ENCODE measurements at regions not wholly inside any gene's neighbourhood (a gene's known extent, or its start where the extent isn't known, plus 50 kb on each side); places are given as distances from the start of the nearest gene placed in this dataset.

DNA sequence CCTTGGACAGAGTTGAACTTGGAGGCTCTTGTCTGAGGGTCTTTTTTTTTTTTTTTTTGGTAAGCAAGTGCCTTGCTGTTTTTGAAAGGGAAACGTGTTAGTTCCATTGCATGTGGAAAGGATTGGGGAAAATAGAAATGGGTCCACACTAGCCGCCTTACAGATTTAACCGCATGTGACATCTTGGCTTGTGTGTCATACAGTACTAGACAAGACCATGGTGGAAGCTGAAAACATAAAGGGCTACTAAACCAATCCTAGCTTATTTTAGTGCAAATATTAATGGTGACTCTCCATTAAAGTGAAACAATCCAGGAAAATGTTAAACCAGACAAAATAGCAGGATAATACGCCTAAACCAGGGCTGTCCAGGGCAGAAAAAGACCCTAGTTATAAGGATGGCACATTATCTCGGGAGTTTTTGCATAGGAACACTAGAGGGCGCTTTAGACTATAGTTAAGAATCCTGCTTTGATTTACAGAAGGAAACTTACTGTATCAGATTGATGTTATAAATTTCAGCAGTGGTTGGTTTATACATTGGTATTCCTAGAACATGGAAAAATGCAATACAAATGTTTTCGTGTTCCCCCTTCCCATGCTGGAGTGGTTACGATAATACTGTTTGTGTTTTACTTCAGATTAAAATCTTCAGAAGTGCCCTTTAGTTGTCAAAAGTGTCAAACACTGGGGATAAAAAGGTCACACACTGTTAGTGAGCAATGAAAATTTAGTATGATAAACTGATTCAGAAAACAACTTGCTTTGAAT lies 59.8 kb upstream of the DEK start:
- Mint-ChIP-seq H3K4me1 (ENCODE audit: low read depth) (peaks cover 17% of the 10 kb centered on the region), H3K9me3 (ENCODE audit: low read depth) (no peaks in the 10 kb centered on the region), H3K4me3 (ENCODE audit: unreplicated experiment) (no peak overlapping the region), H3K36me3 (ENCODE audit: low read depth) (no peaks in the 10 kb centered on the region), H3K27ac (ENCODE audit: unreplicated experiment) (no peak overlapping the region), H3K27me3 (ENCODE audit: low read depth) (no peaks in the 10 kb centered on the region)
- DNase-seq (ENCODE audit: low spot score) = no peak
- TF ChIP-seq CTCF (IDR thresholded peaks at IDR 0.05) = peak; percentile 92

- no peak overlapping the region for H3K4me3 Mint-ChIP-seq (ENCODE audit: unreplicated experiment)
- H3K9me3 Mint-ChIP-seq (ENCODE audit: low read depth) = no peaks in the 10 kb centered on the region
- no peak for DNase-seq (ENCODE audit: low spot score)
- peaks cover 4% of the 10 kb centered on the region for H3K4me1 Mint-ChIP-seq (ENCODE audit: low read depth)
- no peak overlapping the region for H3K27ac Mint-ChIP-seq (ENCODE audit: unreplicated experiment)
- no peak for TF ChIP-seq CTCF (IDR thresholded peaks at IDR 0.05)
- no peaks in the 10 kb centered on the region for H3K36me3 Mint-ChIP-seq (ENCODE audit: low read depth)
- H3K27me3 Mint-ChIP-seq (ENCODE audit: low read depth) = no peaks in the 10 kb centered on the region
These were observed 53.5 kb upstream of the DEK start for GRCh38 chr6:18317850-18318249.

DNA sequence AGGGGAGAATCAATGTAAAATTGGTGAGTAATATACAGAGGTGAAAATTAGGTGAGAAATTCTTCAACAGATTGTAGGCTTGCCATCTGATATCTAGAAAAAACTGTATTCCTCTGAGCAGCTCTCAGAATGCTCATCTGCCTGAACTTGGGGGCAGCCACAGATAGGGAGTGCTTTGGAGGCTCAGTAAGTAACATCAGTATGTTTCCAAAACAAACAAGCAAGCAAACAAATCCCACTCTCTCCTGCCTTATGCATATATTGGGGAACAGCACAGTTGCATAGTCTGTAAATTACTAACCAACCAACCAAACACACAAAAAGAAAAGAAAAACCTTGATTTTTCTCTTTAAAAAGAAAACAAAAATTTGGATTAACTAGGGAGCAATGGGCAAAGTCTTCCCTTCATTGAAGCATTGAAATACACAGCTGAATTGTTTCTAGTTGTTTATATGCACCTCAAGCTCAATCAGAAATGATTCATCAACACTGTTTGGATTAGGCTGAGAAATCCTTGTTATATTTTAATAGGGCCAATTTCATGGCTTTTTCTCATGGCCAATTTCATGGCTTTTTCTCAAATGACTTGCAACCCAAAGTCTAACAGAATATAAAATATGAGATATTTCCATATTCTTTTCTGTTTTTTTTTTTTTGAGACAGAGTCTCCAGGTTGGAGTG lies 50.1 kb upstream of the DEK start:
- Mint-ChIP-seq H3K4me1 (ENCODE audit: low read depth) (peaks cover 4% of the 10 kb centered on the region), H3K4me3 (ENCODE audit: unreplicated experiment) (no peak overlapping the region), H3K36me3 (ENCODE audit: low read depth) (no peaks in the 10 kb centered on the region), H3K27ac (ENCODE audit: unreplicated experiment) (no peak overlapping the region), H3K9me3 (ENCODE audit: low read depth) (peaks cover under 1% of the 10 kb centered on the region), H3K27me3 (ENCODE audit: low read depth) (no peaks in the 10 kb centered on the region)
- TF ChIP-seq CTCF (IDR thresholded peaks at IDR 0.05) = no peak
- DNase-seq (ENCODE audit: low spot score) = no peak

All from chondrocyte (in vitro differentiated cells).